ENCODE measurements at regions not wholly inside any gene's neighbourhood (a gene's known extent, or its start where the extent isn't known, plus 50 kb on each side); places are given as distances from the start of the nearest gene placed in this dataset.

GRCh38 chr9:95611354-95611753 lies 94.6 kb upstream of the PTCH1 start:
- DNase-seq (ENCODE audit: low spot score) (no peak), ATAC-seq (no peak)
- H3K36me3 ChIP-seq (ENCODE audit: insufficient read depth) = no peaks in the 10 kb centered on the region
- no peaks in the 10 kb centered on the region for H3K27me3 ChIP-seq (ENCODE audit: insufficient read depth)
- Mint-ChIP-seq H3K9me3 (no peaks in the 10 kb centered on the region; the same call in 2 of the 3 replicates), H3K36me3 (ENCODE audit: low read depth) (no peaks in the 10 kb centered on the region), H3K4me3 (no peak overlapping the region), H3K27me3 (ENCODE audit: insufficient read depth, low read depth, poor library complexity) (peaks cover 5% of the 10 kb centered on the region), H3K4me1 (peaks cover 4% of the 10 kb centered on the region), H3K27ac (no peak overlapping the region)
- H3K27ac ChIP-seq (ENCODE audit: low read depth) = no peak overlapping the region
- TF ChIP-seq ZNF114 (CRISPR knock-in tag; IDR thresholded peaks at IDR 0.05) (no peak), EZH2 (IDR thresholded peaks at IDR 0.05; ENCODE audit: low read depth, unreplicated experiment) (no peak), ZNF462 (CRISPR knock-in tag; IDR thresholded peaks at IDR 0.05) (no peak), CREB1 (CRISPR knock-in tag; IDR thresholded peaks at IDR 0.05; ENCODE audit: low read depth) (no peak), CTCF (conservative IDR thresholded peaks at IDR 0.05; ENCODE audit: low read depth in 2 of 2) (no peak), JUNB (IDR thresholded peaks at IDR 0.05; ENCODE audit: unreplicated experiment) (no peak), POLR2AphosphoS5 (IDR thresholded peaks at IDR 0.05; ENCODE audit: low read depth) (no peak), EZH2phosphoT487 (IDR thresholded peaks at IDR 0.05; ENCODE audit: unreplicated experiment) (no peak), NANOG (IDR thresholded peaks at IDR 0.05; ENCODE audit: borderline replicate concordance) (no peak), STAT1 (IDR thresholded peaks at IDR 0.05; ENCODE audit: unreplicated experiment) (no peak), ETS1 (IDR thresholded peaks at IDR 0.05) (no peak), ZNF331 (CRISPR knock-in tag; IDR thresholded peaks at IDR 0.05; ENCODE audit: low read depth) (no peak)
- H3K4me3 ChIP-seq = no peak overlapping the region
- H3K4me1 ChIP-seq (ENCODE audit: insufficient read depth) = no peaks in the 10 kb centered on the region
- no peak overlapping the region for H2AFZ ChIP-seq
- no peaks in the 10 kb centered on the region for H3K9me2 ChIP-seq (ENCODE audit: insufficient read depth)
- H4K20me1 ChIP-seq (replicated peaks; ENCODE audit: insufficient read depth) = no peaks in the 10 kb centered on the region
- H3F3A ChIP-seq (replicated peaks; ENCODE audit: low read depth) = no peaks in the 10 kb centered on the region
- no peaks in the 10 kb centered on the region for H3K79me2 ChIP-seq (replicated peaks; ENCODE audit: insufficient read depth)
- H3K4me2 ChIP-seq = no peak overlapping the region

All from GM23338 (cell line).